Chondrocyte (in vitro differentiated cells): ENCODE measurements at regions not wholly inside any gene's neighbourhood (a gene's known extent, or its start where the extent isn't known, plus 50 kb on each side); places are given as distances from the start of the nearest gene placed in this dataset.
A peak's percentile ranks its signal among the peaks of the same experiment; 100 is the strongest.

Experiments used
- DNase-seq: peaks from one replicate; pipeline ENCODE4 v3.0.0; 2021; ENCODE audit warnings: mixed read lengths, low spot score
- H3K27ac Mint-ChIP-seq: one replicate; pipeline ENCODE4 v1.8.0; 2021; ENCODE audit warnings: mild to moderate bottlenecking, moderate library complexity, mixed read lengths; ENCODE audit not compliant: unreplicated experiment
- H3K27me3 Mint-ChIP-seq: 2 replicates; pipeline ENCODE4 v1.8.0; 2021; ENCODE audit warnings: low read depth, mixed read lengths
- H3K36me3 Mint-ChIP-seq: 2 replicates; pipeline ENCODE4 v1.8.0; 2021; ENCODE audit warnings: low read depth, mixed read lengths
- H3K4me1 Mint-ChIP-seq: 2 replicates; pipeline ENCODE4 v1.8.0; 2021; ENCODE audit warnings: low read depth, mild to moderate bottlenecking, mixed read lengths
- H3K4me3 Mint-ChIP-seq: one replicate; pipeline ENCODE4 v1.8.0; 2021; ENCODE audit warnings: mild to moderate bottlenecking, moderate library complexity, mixed read lengths; ENCODE audit not compliant: unreplicated experiment
- H3K9me3 Mint-ChIP-seq: 2 replicates; pipeline ENCODE4 v1.8.0; 2021; ENCODE audit warnings: low read depth, mixed read lengths
- TF ChIP-seq, protein P1 (sequence below): fragments of 200-600 bp; sonication (generic); IDR thresholded peaks from 2 replicates; pipeline ENCODE4 v1.5.0; 2021; ENCODE audit warnings: antibody characterized with exemption, mild to moderate bottlenecking, moderate library complexity

DNA sequence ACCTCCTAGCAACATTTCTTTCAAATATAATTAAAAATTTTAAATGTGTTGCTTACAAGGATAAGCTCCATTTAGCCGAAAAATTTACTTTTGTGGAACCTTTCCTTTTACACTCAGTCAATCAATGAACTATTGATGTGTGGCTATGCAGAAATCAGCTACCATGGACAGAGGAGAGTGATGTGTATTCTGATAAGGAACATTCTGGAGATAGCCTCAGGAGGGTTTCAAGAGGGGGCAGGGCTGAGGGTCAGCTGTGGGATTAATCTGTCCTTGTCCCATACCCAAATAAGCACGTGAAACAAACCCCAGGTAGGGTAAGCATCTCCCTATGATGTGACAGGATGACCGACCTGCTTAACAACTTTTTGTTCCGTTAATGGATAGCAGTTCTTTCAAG is 192.6 kb upstream of the PROK2 start:
- Mint-ChIP-seq H3K4me1 (peaks cover 5% of the 10 kb centered on the region), H3K4me3 (no peak overlapping the region), H3K36me3 (peaks cover 2% of the 10 kb centered on the region), H3K27ac (no peak overlapping the region), H3K27me3 (peaks cover 51% of the 10 kb centered on the region), H3K9me3 (peaks cover 4% of the 10 kb centered on the region)
- TF ChIP-seq, protein P1, sequence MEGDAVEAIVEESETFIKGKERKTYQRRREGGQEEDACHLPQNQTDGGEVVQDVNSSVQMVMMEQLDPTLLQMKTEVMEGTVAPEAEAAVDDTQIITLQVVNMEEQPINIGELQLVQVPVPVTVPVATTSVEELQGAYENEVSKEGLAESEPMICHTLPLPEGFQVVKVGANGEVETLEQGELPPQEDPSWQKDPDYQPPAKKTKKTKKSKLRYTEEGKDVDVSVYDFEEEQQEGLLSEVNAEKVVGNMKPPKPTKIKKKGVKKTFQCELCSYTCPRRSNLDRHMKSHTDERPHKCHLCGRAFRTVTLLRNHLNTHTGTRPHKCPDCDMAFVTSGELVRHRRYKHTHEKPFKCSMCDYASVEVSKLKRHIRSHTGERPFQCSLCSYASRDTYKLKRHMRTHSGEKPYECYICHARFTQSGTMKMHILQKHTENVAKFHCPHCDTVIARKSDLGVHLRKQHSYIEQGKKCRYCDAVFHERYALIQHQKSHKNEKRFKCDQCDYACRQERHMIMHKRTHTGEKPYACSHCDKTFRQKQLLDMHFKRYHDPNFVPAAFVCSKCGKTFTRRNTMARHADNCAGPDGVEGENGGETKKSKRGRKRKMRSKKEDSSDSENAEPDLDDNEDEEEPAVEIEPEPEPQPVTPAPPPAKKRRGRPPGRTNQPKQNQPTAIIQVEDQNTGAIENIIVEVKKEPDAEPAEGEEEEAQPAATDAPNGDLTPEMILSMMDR = no peak
- DNase-seq = no peak

DNA sequence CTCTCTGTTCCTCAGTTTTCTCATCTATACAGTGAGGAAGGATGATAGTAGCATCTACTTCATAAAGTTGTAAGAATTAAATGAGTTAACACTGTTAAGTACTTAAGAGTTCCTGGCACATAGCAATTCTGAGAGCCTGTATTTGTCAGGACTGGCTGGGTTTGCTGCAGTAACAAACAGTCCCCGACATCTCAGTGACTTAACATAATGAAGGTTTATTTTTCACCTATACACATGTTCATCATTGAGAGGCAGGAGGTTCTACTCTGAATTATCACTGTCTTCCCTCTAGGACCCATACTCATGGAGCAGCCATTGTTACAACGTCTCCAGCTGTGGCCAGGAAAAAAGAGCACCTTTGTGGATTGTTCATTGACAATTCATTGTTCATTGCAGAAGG is 190.6 kb upstream of the PROK2 start:
- H3K4me3 Mint-ChIP-seq = no peak overlapping the region
- no peaks in the 10 kb centered on the region for H3K4me1 Mint-ChIP-seq
- peaks cover 62% of the 10 kb centered on the region for H3K27me3 Mint-ChIP-seq
- TF ChIP-seq, protein P1 = no peak
- H3K36me3 Mint-ChIP-seq = peaks cover 2% of the 10 kb centered on the region
- no peak overlapping the region for H3K27ac Mint-ChIP-seq
- H3K9me3 Mint-ChIP-seq = peaks cover 2% of the 10 kb centered on the region
- DNase-seq = no peak

DNA sequence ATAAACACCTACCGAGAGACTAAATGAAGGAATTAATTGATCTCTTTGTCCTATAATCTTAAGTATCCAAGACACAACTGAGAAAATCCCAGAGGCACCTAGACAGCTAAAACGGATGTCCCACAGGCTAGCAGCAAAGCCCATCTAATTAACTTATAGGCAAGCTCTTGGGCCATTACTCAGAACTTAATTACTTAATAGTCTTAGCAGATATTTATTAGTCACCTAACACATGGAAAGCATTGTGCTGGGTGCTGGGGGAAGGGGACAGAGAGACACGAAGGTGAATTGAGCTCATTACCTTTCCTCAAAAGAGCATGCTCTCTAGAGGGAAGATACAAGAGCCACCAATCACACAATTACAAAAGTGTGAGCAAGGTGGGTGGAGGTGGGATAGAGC is 189.8 kb upstream of the PROK2 start:
- TF ChIP-seq, protein P1 = no peak

DNA sequence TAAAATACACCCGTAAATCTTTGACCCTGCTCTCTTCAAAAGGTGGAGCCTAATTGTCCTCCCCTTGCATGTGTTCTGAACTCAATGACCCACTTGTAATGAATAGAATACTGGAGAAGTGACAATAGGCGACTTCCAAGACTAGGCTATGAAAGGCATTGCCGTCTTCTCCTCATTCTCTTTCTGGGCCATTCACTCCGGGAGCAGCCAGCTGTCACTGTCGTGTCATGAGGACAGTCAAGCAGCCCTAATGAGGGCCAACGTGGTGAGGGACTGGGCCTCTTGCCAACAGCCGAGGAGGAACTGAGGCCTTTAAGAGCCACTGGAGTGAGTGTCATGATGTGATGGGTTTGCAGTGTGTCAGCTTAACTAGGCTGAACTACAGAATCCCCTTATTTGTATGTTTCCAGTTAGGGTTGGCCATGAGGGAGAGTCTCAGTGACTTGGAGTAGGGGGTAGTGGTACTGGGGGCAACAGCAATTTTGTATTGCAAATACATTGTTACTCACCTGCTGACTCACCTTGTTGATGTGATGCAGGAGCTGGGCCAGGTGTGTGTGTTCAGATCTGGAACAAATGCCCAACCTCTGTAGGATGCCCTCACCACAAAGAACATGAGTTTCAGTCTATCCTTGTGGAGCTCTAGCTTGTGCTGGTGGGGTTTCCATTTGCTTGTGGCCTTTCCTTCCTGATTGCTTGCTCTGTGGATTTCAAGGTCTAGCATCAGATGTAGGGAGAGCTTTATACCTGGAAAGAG is 188.5 kb upstream of the PROK2 start:
- Mint-ChIP-seq H3K27me3 (peaks cover 61% of the 10 kb centered on the region), H3K4me3 (no peak overlapping the region), H3K9me3 (peaks cover 2% of the 10 kb centered on the region), H3K4me1 (no peaks in the 10 kb centered on the region), H3K36me3 (no peaks in the 10 kb centered on the region), H3K27ac (no peak overlapping the region)
- no peak for DNase-seq
- TF ChIP-seq, protein P1 = no peak

More for the DNA sequence above, 189.8 kb upstream of the PROK2 start:
- peaks cover 65% of the 10 kb centered on the region for H3K27me3 Mint-ChIP-seq
- DNase-seq = no peak
- H3K4me1 Mint-ChIP-seq = no peaks in the 10 kb centered on the region
- H3K36me3 Mint-ChIP-seq = peaks cover 2% of the 10 kb centered on the region
- H3K9me3 Mint-ChIP-seq = peaks cover 2% of the 10 kb centered on the region
- no peak overlapping the region for H3K4me3 Mint-ChIP-seq
- no peak overlapping the region for H3K27ac Mint-ChIP-seq

DNA sequence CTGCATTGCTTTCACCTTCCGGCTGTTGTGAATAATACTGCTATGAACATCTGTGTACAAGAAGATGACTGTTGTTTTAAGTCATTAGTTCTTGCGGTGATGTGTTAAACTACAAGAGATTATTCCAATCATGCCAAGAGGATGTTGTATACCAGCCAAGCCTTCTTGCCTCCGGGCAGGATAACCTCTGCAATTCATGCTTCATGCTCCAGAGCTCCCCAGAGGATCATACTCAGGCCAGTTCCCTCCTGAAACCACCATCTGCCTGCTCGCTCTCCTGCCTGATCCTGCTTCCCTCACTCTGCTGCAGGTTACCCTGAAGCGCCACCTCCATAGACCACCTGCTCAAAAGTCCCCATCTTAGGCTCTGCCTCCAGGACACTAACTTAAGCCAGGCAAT is 187.1 kb upstream of the PROK2 start:
- no peaks in the 10 kb centered on the region for H3K4me1 Mint-ChIP-seq
- H3K27me3 Mint-ChIP-seq = peaks cover 59% of the 10 kb centered on the region
- peaks cover 2% of the 10 kb centered on the region for H3K9me3 Mint-ChIP-seq
- H3K36me3 Mint-ChIP-seq = no peaks in the 10 kb centered on the region
- no peak overlapping the region for H3K4me3 Mint-ChIP-seq
- DNase-seq = no peak
- no peak overlapping the region for H3K27ac Mint-ChIP-seq
- TF ChIP-seq, protein P1 = peak; percentile 14
